MM.1S (cell line): ENCODE measurements at regions not wholly inside any gene's neighbourhood (a gene's known extent, or its start where the extent isn't known, plus 50 kb on each side); places are given as distances from the start of the nearest gene placed in this dataset.

ENCODE experiments used
- DNase-seq: peaks from one replicate; pipeline ENCODE4 v3.0.0-alpha.2; 2015
- H2AFZ ChIP-seq: fragments of 300-600 bp; sonication (generic); 2 replicates; pipeline ENCODE4 v1.6.0; 2016; ENCODE audit warnings: antibody characterized with exemption, low read length
- H3F3A ChIP-seq: fragments of 300-600 bp; sonication (generic); 2 replicates; pipeline ENCODE4 v1.6.1; 2016; ENCODE audit warnings: mild to moderate bottlenecking, antibody characterized with exemption, low read length, moderate library complexity, mixed read lengths; ENCODE audit not compliant: insufficient read depth
- H3K27ac ChIP-seq: fragments of 300-600 bp; sonication (generic); 2 replicates; pipeline ENCODE4 v1.5.1; 2016; ENCODE audit warnings: mild to moderate bottlenecking, low read length
- H3K27me3 ChIP-seq: fragments of 300-600 bp; sonication (generic); replicated peaks from 2 replicates; pipeline ENCODE4 v1.6.0; 2016; ENCODE audit warnings: low read length; ENCODE audit not compliant: insufficient read depth
- H3K36me3 ChIP-seq: fragments of 300-600 bp; sonication (generic); replicated peaks from 2 replicates; pipeline ENCODE4 v1.6.1; 2016; ENCODE audit warnings: mild to moderate bottlenecking, low read length, mixed read lengths; ENCODE audit not compliant: insufficient read depth
- H3K4me1 ChIP-seq: fragments of 300-600 bp; sonication (generic); 2 replicates; pipeline ENCODE4 v1.6.1; 2016; ENCODE audit warnings: low read length, mixed read lengths
- H3K4me2 ChIP-seq: fragments of 300-600 bp; sonication (generic); 2 replicates; pipeline ENCODE4 v1.6.0; 2016; ENCODE audit warnings: low read depth, low read length
- H3K4me3 ChIP-seq: fragments of 300-600 bp; sonication (generic); 2 replicates; pipeline ENCODE4 v1.5.1; 2016; ENCODE audit warnings: low read length, mixed read lengths
- H3K79me2 ChIP-seq: fragments of 300-600 bp; sonication (generic); 2 replicates; pipeline ENCODE4 v1.6.1; 2016; ENCODE audit warnings: mixed run types, low read length, mixed read lengths
- H3K9ac ChIP-seq: fragments of 300-600 bp; sonication (generic); 2 replicates; pipeline ENCODE4 v1.6.1; 2016; ENCODE audit warnings: low read length, mixed read lengths
- H3K9me2 ChIP-seq: fragments of 300-600 bp; sonication (generic); replicated peaks from 2 replicates; pipeline ENCODE4 v1.6.1; 2016; ENCODE audit warnings: mild to moderate bottlenecking, low read length, mixed read lengths; ENCODE audit not compliant: insufficient read depth
- H3K9me3 ChIP-seq: fragments of 300-600 bp; sonication (generic); replicated peaks from 2 replicates; pipeline ENCODE4 v1.6.1; 2016; ENCODE audit warnings: mild to moderate bottlenecking, low read length, mixed read lengths; ENCODE audit not compliant: insufficient read depth
- H4K20me1 ChIP-seq: fragments of 300-600 bp; sonication (generic); 2 replicates; pipeline ENCODE4 v1.6.1; 2016; ENCODE audit warnings: mild to moderate bottlenecking, low read length, moderate library complexity, mixed read lengths; ENCODE audit not compliant: insufficient read depth
- EZH2 ChIP-seq: fragments of 300-600 bp; sonication (generic); optimal IDR thresholded peaks from 2 replicates; pipeline ENCODE3; 2017; ENCODE audit warnings: low read depth, mild to moderate bottlenecking, antibody characterized with exemption, low read length, mixed read lengths
- EZH2phosphoT487 ChIP-seq: fragments of 300-600 bp; sonication (generic); IDR thresholded peaks from 2 replicates; pipeline ENCODE4 v1.6.1; 2018; ENCODE audit warnings: antibody characterized with exemption, low read length
- TF ChIP-seq, protein P1 (sequence below): fragments of 300-600 bp; sonication (generic); IDR thresholded peaks from 2 replicates; pipeline ENCODE4 v1.5.1; 2016; ENCODE audit warnings: antibody characterized with exemption, low read length, mixed read lengths

DNA sequence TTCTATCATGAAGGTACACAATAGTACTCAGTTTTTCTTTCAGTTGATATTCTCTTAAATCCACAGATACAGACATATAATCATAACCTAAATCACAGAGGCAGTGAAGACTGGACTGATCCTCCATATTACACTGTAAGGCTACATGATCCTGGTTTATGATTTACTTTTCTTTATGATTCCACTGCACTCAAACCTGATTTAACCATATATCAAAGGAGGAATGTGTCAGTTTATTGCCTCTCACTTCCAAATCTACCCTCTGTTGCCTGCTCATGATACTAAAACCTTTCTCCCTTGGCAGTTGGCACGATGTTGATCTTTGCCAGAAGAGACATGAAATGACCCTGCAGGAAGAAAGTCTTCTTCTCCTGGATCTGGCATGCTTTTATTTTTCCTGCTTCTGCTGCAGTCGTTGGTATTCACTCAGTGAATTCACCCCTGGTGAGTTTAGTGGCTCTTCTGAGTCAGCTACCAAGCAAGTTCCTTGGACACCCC lies 426.4 kb downstream of the MBD2 start:
- no peaks in the 10 kb centered on the region for H3K36me3 ChIP-seq
- no peaks in the 10 kb centered on the region for H3F3A ChIP-seq
- H3K9ac ChIP-seq, result no peak overlapping the region
- H3K27me3 ChIP-seq, result no peaks in the 10 kb centered on the region
- no peaks in the 10 kb centered on the region for H3K4me1 ChIP-seq
- H4K20me1 ChIP-seq, result no peaks in the 10 kb centered on the region
- H3K27ac ChIP-seq, result no peak overlapping the region
- H3K9me3 ChIP-seq, result no peaks in the 10 kb centered on the region
- no peak for DNase-seq
- no peaks in the 10 kb centered on the region for H3K9me2 ChIP-seq
- no peak for TF ChIP-seq EZH2phosphoT487
- TF ChIP-seq, protein P1, sequence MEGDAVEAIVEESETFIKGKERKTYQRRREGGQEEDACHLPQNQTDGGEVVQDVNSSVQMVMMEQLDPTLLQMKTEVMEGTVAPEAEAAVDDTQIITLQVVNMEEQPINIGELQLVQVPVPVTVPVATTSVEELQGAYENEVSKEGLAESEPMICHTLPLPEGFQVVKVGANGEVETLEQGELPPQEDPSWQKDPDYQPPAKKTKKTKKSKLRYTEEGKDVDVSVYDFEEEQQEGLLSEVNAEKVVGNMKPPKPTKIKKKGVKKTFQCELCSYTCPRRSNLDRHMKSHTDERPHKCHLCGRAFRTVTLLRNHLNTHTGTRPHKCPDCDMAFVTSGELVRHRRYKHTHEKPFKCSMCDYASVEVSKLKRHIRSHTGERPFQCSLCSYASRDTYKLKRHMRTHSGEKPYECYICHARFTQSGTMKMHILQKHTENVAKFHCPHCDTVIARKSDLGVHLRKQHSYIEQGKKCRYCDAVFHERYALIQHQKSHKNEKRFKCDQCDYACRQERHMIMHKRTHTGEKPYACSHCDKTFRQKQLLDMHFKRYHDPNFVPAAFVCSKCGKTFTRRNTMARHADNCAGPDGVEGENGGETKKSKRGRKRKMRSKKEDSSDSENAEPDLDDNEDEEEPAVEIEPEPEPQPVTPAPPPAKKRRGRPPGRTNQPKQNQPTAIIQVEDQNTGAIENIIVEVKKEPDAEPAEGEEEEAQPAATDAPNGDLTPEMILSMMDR, result no peak
- TF ChIP-seq EZH2, result no peak
- no peak overlapping the region for H2AFZ ChIP-seq
- H3K79me2 ChIP-seq, result no peaks in the 10 kb centered on the region
- no peak overlapping the region for H3K4me3 ChIP-seq
- H3K4me2 ChIP-seq, result no peak overlapping the region

DNA sequence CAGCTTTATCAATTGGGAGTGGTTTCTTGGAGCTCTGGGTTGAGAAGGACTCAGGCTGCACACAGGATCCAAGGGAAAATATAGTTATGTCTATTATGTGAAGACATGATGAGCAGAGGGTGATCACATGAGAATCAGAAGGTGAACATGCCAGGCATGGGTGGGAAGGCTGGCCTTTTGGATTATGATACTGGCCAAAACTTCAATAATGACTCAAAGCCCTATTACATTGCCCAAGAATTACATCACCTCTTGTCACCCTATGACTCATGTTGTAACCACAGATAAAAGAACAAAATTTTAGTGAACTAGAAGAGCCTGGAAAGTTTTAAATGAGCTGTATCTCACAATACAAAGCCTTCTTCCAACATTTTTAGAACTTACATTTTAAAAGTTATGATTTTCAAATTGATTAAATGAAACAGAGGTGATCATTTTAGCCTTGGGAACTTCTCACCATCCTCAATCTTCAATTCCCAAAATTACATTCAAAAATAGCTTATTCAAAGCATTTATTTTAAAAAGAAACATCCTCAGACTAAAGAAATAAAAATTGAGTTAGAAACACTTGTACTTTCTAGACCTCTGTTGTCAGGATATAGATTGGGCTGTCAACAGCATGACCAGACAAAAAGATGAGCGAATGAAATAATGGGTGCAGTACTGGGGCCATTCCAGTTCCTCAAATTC lies 428.3 kb downstream of the MBD2 start:
- H3K27ac ChIP-seq, result no peak overlapping the region
- H3K79me2 ChIP-seq, result no peaks in the 10 kb centered on the region
- no peaks in the 10 kb centered on the region for H4K20me1 ChIP-seq
- no peaks in the 10 kb centered on the region for H3K9me3 ChIP-seq
- no peaks in the 10 kb centered on the region for H3K4me1 ChIP-seq
- H3K36me3 ChIP-seq, result no peaks in the 10 kb centered on the region
- TF ChIP-seq EZH2phosphoT487 (no peak), EZH2 (no peak)
- TF ChIP-seq, protein P1, result no peak
- H3K27me3 ChIP-seq, result no peaks in the 10 kb centered on the region
- no peaks in the 10 kb centered on the region for H3F3A ChIP-seq
- no peak overlapping the region for H3K4me3 ChIP-seq
- no peak for DNase-seq
- H3K9me2 ChIP-seq, result no peaks in the 10 kb centered on the region
- no peak overlapping the region for H3K9ac ChIP-seq
- no peak overlapping the region for H3K4me2 ChIP-seq
- no peak overlapping the region for H2AFZ ChIP-seq

DNA sequence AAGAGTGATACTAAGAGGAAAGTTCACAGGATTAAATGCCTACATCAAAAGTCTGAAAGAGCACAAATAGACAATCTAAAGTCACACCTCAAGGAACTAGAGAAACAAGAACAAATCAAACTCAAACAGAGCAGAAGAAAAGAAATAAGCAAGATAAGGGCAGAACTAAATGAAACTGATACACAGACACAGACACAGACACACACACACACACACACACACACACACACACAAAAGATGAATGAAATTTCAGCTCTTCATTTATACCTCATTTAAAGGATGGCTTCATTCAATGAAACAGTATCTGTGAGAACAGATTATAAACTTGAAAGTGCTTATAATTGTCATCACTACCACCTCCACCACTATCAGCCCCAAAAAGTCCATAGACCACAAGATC lies 428.9 kb downstream of the MBD2 start:
- H3K9ac ChIP-seq, result no peak overlapping the region
- DNase-seq, result no peak

More for the DNA sequence above, 428.9 kb downstream of the MBD2 start:
- H4K20me1 ChIP-seq, result no peaks in the 10 kb centered on the region
- no peaks in the 10 kb centered on the region for H3K9me3 ChIP-seq
- no peaks in the 10 kb centered on the region for H3F3A ChIP-seq
- H2AFZ ChIP-seq, result no peak overlapping the region
- no peaks in the 10 kb centered on the region for H3K79me2 ChIP-seq
- no peak overlapping the region for H3K27ac ChIP-seq
- H3K9me2 ChIP-seq, result no peaks in the 10 kb centered on the region
- H3K4me2 ChIP-seq, result no peak overlapping the region
- no peaks in the 10 kb centered on the region for H3K4me1 ChIP-seq
- TF ChIP-seq EZH2phosphoT487, result no peak
- TF ChIP-seq EZH2, result no peak
- TF ChIP-seq, protein P1, result no peak
- H3K36me3 ChIP-seq, result no peaks in the 10 kb centered on the region
- no peak overlapping the region for H3K4me3 ChIP-seq
- H3K27me3 ChIP-seq, result no peaks in the 10 kb centered on the region
